ENCODE measurements at regions not wholly inside any gene's neighbourhood (a gene's known extent, or its start where the extent isn't known, plus 50 kb on each side); places are given as distances from the start of the nearest gene placed in this dataset.

GRCh38 chr6:47133230-47134000, 91.3 kb upstream of the ADGRF1 start (continued):
- no peak for TF ChIP-seq BCLAF1 (IDR thresholded peaks at IDR 0.05; ENCODE audit: borderline replicate concordance in 1 of 2, control insufficient read depth in 1 of 2, low read depth in 2 of 2, low read length in 1 of 2)
- no peak for TF ChIP-seq ZNF24 (IDR thresholded peaks at IDR 0.05)
- no peak for TF ChIP-seq KAT7 (CRISPR knock-in tag; IDR thresholded peaks at IDR 0.05; ENCODE audit: borderline replicate concordance)
- no peak for TF ChIP-seq CC2D1A (IDR thresholded peaks at IDR 0.05)
- TF ChIP-seq HMG20A (CRISPR knock-in tag; conservative IDR thresholded peaks at IDR 0.05), result no peak
- no peak for TF ChIP-seq REST (IDR thresholded peaks at IDR 0.05; ENCODE audit: borderline replicate concordance)
- no peak for TF ChIP-seq REST (CRISPR knock-in tag; IDR thresholded peaks at IDR 0.05; ENCODE audit: low read depth)
- no peak for TF ChIP-seq ZFP91 (CRISPR knock-in tag; IDR thresholded peaks at IDR 0.05)
- TF ChIP-seq ZNF75A (CRISPR knock-in tag; IDR thresholded peaks at IDR 0.05), result no peak
- no peak for TF ChIP-seq ZNF79 (CRISPR knock-in tag; IDR thresholded peaks at IDR 0.05; ENCODE audit: low read depth)
- TF ChIP-seq ZNF384 (IDR thresholded peaks at IDR 0.05; ENCODE audit: low read depth, low read length), result no peak
- TF ChIP-seq EZH2 (IDR thresholded peaks at IDR 0.05; ENCODE audit: borderline replicate concordance, low read depth, low read length), result no peak
- peak; percentile 19; the same call in 1 of the 2 replicates for TF ChIP-seq L3MBTL2 (IDR thresholded peaks at IDR 0.05)
- peak; percentile 57; the same call in 1 of the 2 replicates for TF ChIP-seq EP300 (IDR thresholded peaks at IDR 0.05; ENCODE audit: low read length)
- no peak for TF ChIP-seq ZNF347 (CRISPR knock-in tag; IDR thresholded peaks at IDR 0.05; ENCODE audit: low read depth)
- no peak for TF ChIP-seq ZZZ3 (IDR thresholded peaks at IDR 0.05)
